DND-41 (cell line): ENCODE measurements at regions not wholly inside any gene's neighbourhood (a gene's known extent, or its start where the extent isn't known, plus 50 kb on each side); places are given as distances from the start of the nearest gene placed in this dataset.

Source experiments
- ATAC-seq: fragments of 200-7000 bp; cut with Tn5 transposase; 3 replicates; pipeline ENCODE4 v1.9.1; 2021; ENCODE audit warnings: low read depth; ENCODE audit not compliant: insufficient read depth
- DNase-seq: peaks from one replicate; pipeline ENCODE4 v3.0.0-alpha.2; 2020
- H2AFZ ChIP-seq: 2 replicates; pipeline ENCODE4 v1.6.0; 2012; ENCODE audit warnings: low read depth, low read length
- H3K27ac ChIP-seq: 2 replicates; pipeline ENCODE4 v1.5.1; 2012; ENCODE audit warnings: low read length, inconsistent platforms
- H3K27me3 ChIP-seq: fragments of 200-600 bp; sonication (generic); 2 replicates; pipeline ENCODE4 v1.6.0; 2012; ENCODE audit warnings: low read length, mild to moderate bottlenecking, inconsistent platforms; ENCODE audit not compliant: insufficient read depth, poor library complexity
- H3K36me3 ChIP-seq: 2 replicates; pipeline ENCODE4 v1.5.1; 2012; ENCODE audit warnings: low read length, inconsistent platforms; ENCODE audit not compliant: insufficient read depth
- H3K4me1 ChIP-seq: 2 replicates; pipeline ENCODE4 v1.5.1; 2012; ENCODE audit warnings: mild to moderate bottlenecking, low read length; ENCODE audit not compliant: insufficient read depth
- H3K4me2 ChIP-seq: 2 replicates; pipeline ENCODE4 v1.6.0; 2012; ENCODE audit warnings: mild to moderate bottlenecking, moderate library complexity, low read length, inconsistent platforms; ENCODE audit not compliant: insufficient read depth
- H3K4me3 ChIP-seq, 2 experiments: fragments of 200-600 bp in 1 of 2; shearing (Covaris generic) in 1 of 2; 2 replicates each; pipeline ENCODE4 v1.5.1; 2012 to 2016; ENCODE audit warnings: inconsistent platforms in 2 of 2, low read length in 2 of 2, mild to moderate bottlenecking in 2 of 2, low read depth in 1 of 2, moderate library complexity in 1 of 2
- H3K79me2 ChIP-seq: 2 replicates; pipeline ENCODE4 v1.6.0; 2012; ENCODE audit warnings: low read length, inconsistent platforms; ENCODE audit not compliant: insufficient read depth
- H3K9ac ChIP-seq: 2 replicates; pipeline ENCODE4 v1.6.0; 2012; ENCODE audit warnings: low read depth, mild to moderate bottlenecking, inconsistent platforms, low read length, moderate library complexity
- H3K9me3 ChIP-seq: 2 replicates; pipeline ENCODE4 v1.5.1; 2012; ENCODE audit warnings: low read length, moderate library complexity, mild to moderate bottlenecking, inconsistent platforms; ENCODE audit not compliant: insufficient read depth, severe bottlenecking
- H4K20me1 ChIP-seq: 2 replicates; pipeline ENCODE4 v1.6.0; 2012; ENCODE audit warnings: low read length; ENCODE audit not compliant: insufficient read depth
- CTCF ChIP-seq: IDR thresholded peaks from 2 replicates; pipeline ENCODE4 v1.5.1; 2012; ENCODE audit warnings: borderline replicate concordance, low read length, moderate library complexity, mild to moderate bottlenecking; ENCODE audit not compliant: poor library complexity, severe bottlenecking; ENCODE audit errors: extremely low read depth
- EZH2 ChIP-seq: IDR thresholded peaks from 3 replicates; pipeline ENCODE4 v1.6.1; 2012; ENCODE audit warnings: borderline replicate concordance, low read depth, mild to moderate bottlenecking, moderate library complexity, low read length, inconsistent platforms; ENCODE audit not compliant: severe bottlenecking

- no peak overlapping the region for H2AFZ ChIP-seq
- H3K4me1 ChIP-seq: no peaks in the 10 kb centered on the region
- H3K9me3 ChIP-seq: no peaks in the 10 kb centered on the region
- H4K20me1 ChIP-seq: no peaks in the 10 kb centered on the region
- ATAC-seq (no peak), DNase-seq (peak; percentile 4)
- no peak for TF ChIP-seq EZH2
- TF ChIP-seq CTCF: peak; percentile 61
- no peak overlapping the region for H3K4me2 ChIP-seq
- H3K79me2 ChIP-seq: no peaks in the 10 kb centered on the region
- no peak overlapping the region for H3K27ac ChIP-seq
- no peak overlapping the region for H3K9ac ChIP-seq
- H3K27me3 ChIP-seq: no peaks in the 10 kb centered on the region
- H3K4me3 ChIP-seq: no peak overlapping the region
- H3K36me3 ChIP-seq: no peaks in the 10 kb centered on the region
Observed at GRCh38 chr17:54754560-54754959, 146.1 kb upstream of the TOM1L1 start.

- DNase-seq (no peak), ATAC-seq (no peak)
- TF ChIP-seq CTCF (no peak), EZH2 (no peak)
- no peaks in the 10 kb centered on the region for H3K4me1 ChIP-seq
- no peaks in the 10 kb centered on the region for H3K9me3 ChIP-seq
- H4K20me1 ChIP-seq: no peaks in the 10 kb centered on the region
- no peaks in the 10 kb centered on the region for H3K36me3 ChIP-seq
- H2AFZ ChIP-seq: no peak overlapping the region
- no peak overlapping the region for H3K9ac ChIP-seq
- no peak overlapping the region for H3K4me2 ChIP-seq
- no peak overlapping the region for H3K27ac ChIP-seq
- H3K27me3 ChIP-seq: no peaks in the 10 kb centered on the region
- no peak overlapping the region for H3K4me3 ChIP-seq
- no peaks in the 10 kb centered on the region for H3K79me2 ChIP-seq
Observed at GRCh38 chr17:54760836-54761235, 139.8 kb upstream of the TOM1L1 start.

GRCh38 chr17:54770836-54771235 lies 129.8 kb upstream of the TOM1L1 start:
- ATAC-seq (no peak), DNase-seq (no peak)
- Histone ChIP-seq H3K4me2 (no peak overlapping the region), H3K27ac (no peak overlapping the region), H3K9ac (no peak overlapping the region), H3K4me3 (no peak overlapping the region), H4K20me1 (no peaks in the 10 kb centered on the region), H3K79me2 (no peaks in the 10 kb centered on the region), H3K9me3 (no peaks in the 10 kb centered on the region), H2AFZ (no peak overlapping the region), H3K4me1 (no peaks in the 10 kb centered on the region), H3K27me3 (no peaks in the 10 kb centered on the region), H3K36me3 (no peaks in the 10 kb centered on the region)
- no peak for TF ChIP-seq EZH2
- no peak for TF ChIP-seq CTCF

- Histone ChIP-seq H4K20me1 (no peaks in the 10 kb centered on the region), H3K4me2 (no peak overlapping the region), H2AFZ (no peak overlapping the region), H3K4me3 (no peak overlapping the region), H3K27ac (no peak overlapping the region), H3K27me3 (no peaks in the 10 kb centered on the region), H3K9ac (no peak overlapping the region), H3K79me2 (no peaks in the 10 kb centered on the region), H3K36me3 (no peaks in the 10 kb centered on the region), H3K9me3 (no peaks in the 10 kb centered on the region), H3K4me1 (no peaks in the 10 kb centered on the region)
- DNase-seq (no peak), ATAC-seq (no peak)
- no peak for TF ChIP-seq CTCF
- no peak for TF ChIP-seq EZH2
Observed at GRCh38 chr17:54771409-54771915, 129.2 kb upstream of the TOM1L1 start.
